ENCODE measurements at regions not wholly inside any gene's neighbourhood (a gene's known extent, or its start where the extent isn't known, plus 50 kb on each side); places are given as distances from the start of the nearest gene placed in this dataset.

- ATAC-seq (ENCODE audit: insufficient read depth, low read depth) (no peak), DNase-seq (no peak)
- no peaks in the 10 kb centered on the region for H3K9me3 ChIP-seq (ENCODE audit: insufficient read depth, low read length, severe bottlenecking)
- H3K27me3 ChIP-seq (ENCODE audit: insufficient read depth, low read length, poor library complexity): peaks cover 4% of the 10 kb centered on the region
- no peak for TF ChIP-seq EZH2 (IDR thresholded peaks at IDR 0.05; ENCODE audit: borderline replicate concordance, low read depth, low read length, severe bottlenecking)
- no peak for TF ChIP-seq CTCF (IDR thresholded peaks at IDR 0.05; ENCODE audit: borderline replicate concordance, extremely low read depth, low read length, poor library complexity, severe bottlenecking)
- H4K20me1 ChIP-seq (ENCODE audit: insufficient read depth, low read length): no peaks in the 10 kb centered on the region
- no peak overlapping the region for H3K27ac ChIP-seq (ENCODE audit: low read length)
- H3K4me2 ChIP-seq (ENCODE audit: insufficient read depth, low read length): no peak overlapping the region
- no peak overlapping the region for H3K9ac ChIP-seq (ENCODE audit: low read depth, low read length)
- no peak overlapping the region for H3K4me3 ChIP-seq (ENCODE audit: low read depth in 1 of 2, low read length in 2 of 2)
- H2AFZ ChIP-seq (ENCODE audit: low read depth, low read length): no peak overlapping the region
- H3K4me1 ChIP-seq (ENCODE audit: insufficient read depth, low read length): no peaks in the 10 kb centered on the region
- no peaks in the 10 kb centered on the region for H3K36me3 ChIP-seq (ENCODE audit: insufficient read depth, low read length)
- H3K79me2 ChIP-seq (ENCODE audit: insufficient read depth, low read length): no peaks in the 10 kb centered on the region
Observed at GRCh38 chr20:50329981-50330503, 139.4 kb downstream of the CEBPB start.

- ATAC-seq (ENCODE audit: insufficient read depth, low read depth) (no peak), DNase-seq (no peak)
- Histone ChIP-seq H3K79me2 (ENCODE audit: insufficient read depth, low read length) (no peaks in the 10 kb centered on the region), H3K4me3 (ENCODE audit: low read depth in 1 of 2, low read length in 2 of 2) (no peak overlapping the region), H3K9me3 (ENCODE audit: insufficient read depth, low read length, severe bottlenecking) (no peaks in the 10 kb centered on the region), H3K36me3 (ENCODE audit: insufficient read depth, low read length) (no peaks in the 10 kb centered on the region), H3K27me3 (ENCODE audit: insufficient read depth, low read length, poor library complexity) (peaks cover 4% of the 10 kb centered on the region), H3K27ac (ENCODE audit: low read length) (no peak overlapping the region), H3K4me2 (ENCODE audit: insufficient read depth, low read length) (no peak overlapping the region), H3K4me1 (ENCODE audit: insufficient read depth, low read length) (no peaks in the 10 kb centered on the region), H3K9ac (ENCODE audit: low read depth, low read length) (no peak overlapping the region), H2AFZ (ENCODE audit: low read depth, low read length) (no peak overlapping the region), H4K20me1 (ENCODE audit: insufficient read depth, low read length) (no peaks in the 10 kb centered on the region)
- TF ChIP-seq CTCF (IDR thresholded peaks at IDR 0.05; ENCODE audit: borderline replicate concordance, extremely low read depth, low read length, poor library complexity, severe bottlenecking) (no peak), EZH2 (IDR thresholded peaks at IDR 0.05; ENCODE audit: borderline replicate concordance, low read depth, low read length, severe bottlenecking) (no peak)
Observed at GRCh38 chr20:50330504-50331313, 140.1 kb downstream of the CEBPB start.

GRCh38 chr20:50331469-50332363, 141.1 kb downstream of the CEBPB start:
- no peak for TF ChIP-seq EZH2 (IDR thresholded peaks at IDR 0.05; ENCODE audit: borderline replicate concordance, low read depth, low read length, severe bottlenecking)
- no peak for TF ChIP-seq CTCF (IDR thresholded peaks at IDR 0.05; ENCODE audit: borderline replicate concordance, extremely low read depth, low read length, poor library complexity, severe bottlenecking)
- Histone ChIP-seq H3K79me2 (ENCODE audit: insufficient read depth, low read length) (no peaks in the 10 kb centered on the region), H3K9me3 (ENCODE audit: insufficient read depth, low read length, severe bottlenecking) (no peaks in the 10 kb centered on the region), H2AFZ (ENCODE audit: low read depth, low read length) (no peak overlapping the region), H3K36me3 (ENCODE audit: insufficient read depth, low read length) (no peaks in the 10 kb centered on the region), H3K27ac (ENCODE audit: low read length) (no peak overlapping the region), H3K4me2 (ENCODE audit: insufficient read depth, low read length) (no peak overlapping the region), H3K4me1 (ENCODE audit: insufficient read depth, low read length) (no peaks in the 10 kb centered on the region), H3K4me3 (ENCODE audit: low read depth in 1 of 2, low read length in 2 of 2) (no peak overlapping the region), H3K9ac (ENCODE audit: low read depth, low read length) (no peak overlapping the region), H4K20me1 (ENCODE audit: insufficient read depth, low read length) (no peaks in the 10 kb centered on the region), H3K27me3 (ENCODE audit: insufficient read depth, low read length, poor library complexity) (peaks cover 4% of the 10 kb centered on the region)
- DNase-seq: no peak
- ATAC-seq (ENCODE audit: insufficient read depth, low read depth): no peak

All from DND-41 (cell line).